Neural progenitor cell (in vitro differentiated cells): ENCODE measurements at regions not wholly inside any gene's neighbourhood (a gene's known extent, or its start where the extent isn't known, plus 50 kb on each side); places are given as distances from the start of the nearest gene placed in this dataset.

Experiments used
- DNase-seq: peaks from one replicate; pipeline ENCODE4 v3.0.0-alpha.2; 2016; ENCODE audit warnings: low spot score
- H2AFZ ChIP-seq: fragments of 200-600 bp; sonication (generic); replicated peaks from 2 replicates; pipeline ENCODE4 v1.6.1; 2016; ENCODE audit warnings: antibody characterized with exemption
- H3F3A ChIP-seq: fragments of 200-600 bp; sonication (generic); 2 replicates; pipeline ENCODE4 v1.6.1; 2016; ENCODE audit warnings: antibody characterized with exemption, low read depth
- H3K27ac ChIP-seq: fragments of 200-600 bp; sonication (generic); 2 replicates; pipeline ENCODE4 v1.5.1; 2016; ENCODE audit warnings: mild to moderate bottlenecking
- H3K27me3 ChIP-seq: fragments of 200-600 bp; sonication (generic); 2 replicates; pipeline ENCODE4 v1.6.1; 2016; ENCODE audit warnings: mild to moderate bottlenecking, moderate library complexity
- H3K36me3 ChIP-seq: fragments of 200-600 bp; sonication (generic); 2 replicates; pipeline ENCODE4 v1.5.1; 2016
- H3K4me1 ChIP-seq: fragments of 200-600 bp; sonication (generic); 2 replicates; pipeline ENCODE4 v1.6.1; 2016; ENCODE audit warnings: mixed run types
- H3K4me2 ChIP-seq: fragments of 200-600 bp; sonication (generic); 2 replicates; pipeline ENCODE4 v1.6.1; 2016
- H3K4me3 ChIP-seq: fragments of 200-600 bp; sonication (generic); 2 replicates; pipeline ENCODE4 v1.5.1; 2016
- H3K79me2 ChIP-seq: fragments of 200-600 bp; sonication (generic); 2 replicates; pipeline ENCODE4 v1.6.1; 2016; ENCODE audit warnings: low read depth
- H3K9ac ChIP-seq: fragments of 200-600 bp; sonication (generic); 2 replicates; pipeline ENCODE4 v1.6.1; 2016
- H3K9me3 ChIP-seq: fragments of 200-600 bp; sonication (generic); 2 replicates; pipeline ENCODE4 v1.5.1; 2016; ENCODE audit warnings: low read depth
- H4K20me1 ChIP-seq: fragments of 200-600 bp; sonication (generic); 2 replicates; pipeline ENCODE4 v1.6.1; 2016; ENCODE audit warnings: low read depth
- H3K27ac Mint-ChIP-seq: 3 replicates; pipeline ENCODE4 v1.8.0; 2021; ENCODE audit warnings: mixed read lengths
- H3K27me3 Mint-ChIP-seq: 2 replicates; pipeline ENCODE4 v1.8.0; 2022; ENCODE audit warnings: low read depth, mild to moderate bottlenecking, inconsistent platforms, moderate library complexity, mixed read lengths; ENCODE audit not compliant: insufficient read depth
- H3K36me3 Mint-ChIP-seq: 3 replicates; pipeline ENCODE4 v1.8.0; 2021; ENCODE audit warnings: mixed read lengths
- H3K4me1 Mint-ChIP-seq: 3 replicates; pipeline ENCODE4 v1.8.0; 2021; ENCODE audit warnings: mixed read lengths
- H3K4me3 Mint-ChIP-seq: 3 replicates; pipeline ENCODE4 v1.8.0; 2021; ENCODE audit warnings: mild to moderate bottlenecking, moderate library complexity, mixed read lengths
- H3K9me3 Mint-ChIP-seq: 3 replicates; pipeline ENCODE4 v1.8.0; 2020; ENCODE audit warnings: mixed read lengths
- EZH2 ChIP-seq: fragments of 200-600 bp; sonication (generic); IDR thresholded peaks from 2 replicates; pipeline ENCODE4 v1.6.1; 2017; ENCODE audit warnings: antibody characterized with exemption, mild to moderate bottlenecking, moderate library complexity
- EZH2phosphoT487 ChIP-seq: fragments of 200-600 bp; sonication (generic); IDR thresholded peaks from 2 replicates; pipeline ENCODE4 v1.6.1; 2017; ENCODE audit warnings: antibody characterized with exemption
- TF ChIP-seq, protein P1 (sequence below): fragments of 200-600 bp; sonication (generic); IDR thresholded peaks from 2 replicates; pipeline ENCODE4 v1.5.1; 2017; ENCODE audit warnings: antibody characterized with exemption, mild to moderate bottlenecking

GRCh38 chr1:221809091-221810029, 67.5 kb upstream of the DUSP10 start:
- no peaks in the 10 kb centered on the region for H3K27me3 ChIP-seq
- H3K27ac ChIP-seq, result no peak overlapping the region
- H3K4me1 ChIP-seq, result no peaks in the 10 kb centered on the region
- H3F3A ChIP-seq, result no peaks in the 10 kb centered on the region
- TF ChIP-seq EZH2, result no peak
- TF ChIP-seq, protein P1, sequence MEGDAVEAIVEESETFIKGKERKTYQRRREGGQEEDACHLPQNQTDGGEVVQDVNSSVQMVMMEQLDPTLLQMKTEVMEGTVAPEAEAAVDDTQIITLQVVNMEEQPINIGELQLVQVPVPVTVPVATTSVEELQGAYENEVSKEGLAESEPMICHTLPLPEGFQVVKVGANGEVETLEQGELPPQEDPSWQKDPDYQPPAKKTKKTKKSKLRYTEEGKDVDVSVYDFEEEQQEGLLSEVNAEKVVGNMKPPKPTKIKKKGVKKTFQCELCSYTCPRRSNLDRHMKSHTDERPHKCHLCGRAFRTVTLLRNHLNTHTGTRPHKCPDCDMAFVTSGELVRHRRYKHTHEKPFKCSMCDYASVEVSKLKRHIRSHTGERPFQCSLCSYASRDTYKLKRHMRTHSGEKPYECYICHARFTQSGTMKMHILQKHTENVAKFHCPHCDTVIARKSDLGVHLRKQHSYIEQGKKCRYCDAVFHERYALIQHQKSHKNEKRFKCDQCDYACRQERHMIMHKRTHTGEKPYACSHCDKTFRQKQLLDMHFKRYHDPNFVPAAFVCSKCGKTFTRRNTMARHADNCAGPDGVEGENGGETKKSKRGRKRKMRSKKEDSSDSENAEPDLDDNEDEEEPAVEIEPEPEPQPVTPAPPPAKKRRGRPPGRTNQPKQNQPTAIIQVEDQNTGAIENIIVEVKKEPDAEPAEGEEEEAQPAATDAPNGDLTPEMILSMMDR, result no peak
- peaks cover 2% of the 10 kb centered on the region for H3K27me3 Mint-ChIP-seq
- H3K9me3 ChIP-seq, result no peaks in the 10 kb centered on the region
- no peaks in the 10 kb centered on the region for H3K36me3 ChIP-seq
- H3K4me3 ChIP-seq, result no peak overlapping the region
- no peaks in the 10 kb centered on the region for H3K9me3 Mint-ChIP-seq
- no peak overlapping the region for H3K4me2 ChIP-seq
- H4K20me1 ChIP-seq, result no peaks in the 10 kb centered on the region
- no peaks in the 10 kb centered on the region for H3K36me3 Mint-ChIP-seq
- DNase-seq, result no peak
- H3K4me3 Mint-ChIP-seq, result no peak overlapping the region
- no peak overlapping the region for H3K9ac ChIP-seq
- no peak overlapping the region for H3K27ac Mint-ChIP-seq
- no peaks in the 10 kb centered on the region for H3K4me1 Mint-ChIP-seq
- H3K79me2 ChIP-seq, result no peaks in the 10 kb centered on the region
- H2AFZ ChIP-seq, result no peak overlapping the region

DNA sequence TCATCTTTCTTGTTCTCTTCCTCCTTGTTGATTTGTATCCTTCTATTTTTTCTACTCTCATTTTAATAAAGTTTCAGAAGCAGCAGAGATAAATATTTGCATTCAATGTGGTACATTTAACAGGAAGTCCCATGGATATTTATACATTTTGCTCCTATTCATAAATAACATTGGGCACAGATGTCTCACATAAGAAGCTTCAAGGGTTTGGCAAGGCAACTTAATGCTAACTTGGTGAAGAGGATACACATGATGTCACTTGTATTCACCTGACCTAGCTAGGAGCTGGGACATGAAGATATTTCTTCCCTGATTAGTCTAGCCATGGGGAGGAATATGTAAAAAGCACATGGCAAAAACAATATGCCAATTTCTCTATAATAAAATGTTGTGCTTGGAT, 65.1 kb upstream of the DUSP10 start:
- Mint-ChIP-seq H3K36me3 (no peaks in the 10 kb centered on the region), H3K9me3 (no peaks in the 10 kb centered on the region), H3K4me1 (peaks cover 4% of the 10 kb centered on the region), H3K27ac (no peak overlapping the region), H3K27me3 (peaks cover 2% of the 10 kb centered on the region), H3K4me3 (no peak overlapping the region)
- no peaks in the 10 kb centered on the region for H3K36me3 ChIP-seq
- no peak overlapping the region for H2AFZ ChIP-seq
- no peaks in the 10 kb centered on the region for H3F3A ChIP-seq
- H3K4me3 ChIP-seq, result no peak overlapping the region
- DNase-seq, result no peak
- peaks cover 6% of the 10 kb centered on the region for H3K4me1 ChIP-seq
- no peaks in the 10 kb centered on the region for H3K9me3 ChIP-seq
- no peak overlapping the region for H3K27ac ChIP-seq
- H3K4me2 ChIP-seq, result no peak overlapping the region
- no peaks in the 10 kb centered on the region for H4K20me1 ChIP-seq
- no peaks in the 10 kb centered on the region for H3K79me2 ChIP-seq
- H3K9ac ChIP-seq, result no peak overlapping the region
- H3K27me3 ChIP-seq, result no peaks in the 10 kb centered on the region
- TF ChIP-seq, protein P1, result no peak
- TF ChIP-seq EZH2phosphoT487 (no peak), EZH2 (no peak)

DNA sequence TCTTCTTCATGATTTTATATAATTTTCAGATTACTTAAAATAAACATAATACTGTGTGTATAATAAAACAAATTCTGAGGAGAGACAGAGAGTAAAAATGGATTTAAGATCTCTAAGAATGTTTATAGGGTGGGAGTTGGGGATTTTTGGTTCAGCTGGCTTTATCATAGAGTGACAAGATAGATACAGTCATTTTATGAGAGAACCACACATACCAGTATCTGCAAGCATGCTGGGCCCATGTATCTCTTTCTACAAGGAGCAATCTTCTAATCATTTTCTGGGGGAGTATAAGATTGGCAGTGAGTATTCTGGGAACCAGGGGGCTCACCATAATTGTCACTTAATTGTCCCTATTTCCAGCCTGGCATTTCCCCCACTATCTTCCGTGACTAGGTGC, 64.3 kb upstream of the DUSP10 start:
- no peak for DNase-seq
- Histone ChIP-seq H3K27ac (no peak overlapping the region), H3K9me3 (no peaks in the 10 kb centered on the region), H3K27me3 (no peaks in the 10 kb centered on the region), H3K79me2 (no peaks in the 10 kb centered on the region), H3K4me1 (peaks cover 10% of the 10 kb centered on the region), H3K9ac (no peak overlapping the region), H2AFZ (no peak overlapping the region), H3F3A (no peaks in the 10 kb centered on the region), H3K4me3 (no peak overlapping the region), H4K20me1 (no peaks in the 10 kb centered on the region), H3K4me2 (no peak overlapping the region), H3K36me3 (no peaks in the 10 kb centered on the region)
- H3K4me1 Mint-ChIP-seq, result peaks cover 5% of the 10 kb centered on the region
- no peaks in the 10 kb centered on the region for H3K36me3 Mint-ChIP-seq
- no peak overlapping the region for H3K27ac Mint-ChIP-seq
- TF ChIP-seq EZH2 (no peak), EZH2phosphoT487 (no peak)
- TF ChIP-seq, protein P1, result no peak
- no peak overlapping the region for H3K4me3 Mint-ChIP-seq
- peaks cover 2% of the 10 kb centered on the region for H3K27me3 Mint-ChIP-seq
- no peaks in the 10 kb centered on the region for H3K9me3 Mint-ChIP-seq
